ENCODE measurements at regions not wholly inside any gene's neighbourhood (a gene's known extent, or its start where the extent isn't known, plus 50 kb on each side); places are given as distances from the start of the nearest gene placed in this dataset.
A peak's percentile ranks its signal among the peaks of the same experiment; 100 is the strongest.

GRCh38 chr14:100445436-100446088, 122.4 kb downstream of the SLC25A47 start:
- DNase-seq (ENCODE audit: low read depth), result no peak
- in situ Hi-C loops (cut with HindIII; ENCODE audit: low pct_unique_long_range_greater_than_20kb, low sequenced_read_pairs), result no loop called here

- in situ Hi-C loops (cut with HindIII; ENCODE audit: low pct_unique_long_range_greater_than_20kb, low sequenced_read_pairs), result no loop called here
- no peak for DNase-seq (ENCODE audit: low read depth)
These were observed 123.4 kb downstream of the SLC25A47 start for GRCh38 chr14:100446572-100446971.

GRCh38 chr14:100448376-100448775, 125.2 kb downstream of the SLC25A47 start:
- in situ Hi-C loops (cut with HindIII; ENCODE audit: low pct_unique_long_range_greater_than_20kb, low sequenced_read_pairs), result no loop called here
- no peak for DNase-seq (ENCODE audit: low read depth)

- in situ Hi-C loops (cut with HindIII; ENCODE audit: low pct_unique_long_range_greater_than_20kb, low sequenced_read_pairs), result no loop called here
- no peak for DNase-seq (ENCODE audit: low read depth)
These were observed 126.3 kb downstream of the SLC25A47 start for GRCh38 chr14:100449225-100449987.

- DNase-seq (ENCODE audit: low read depth), result no peak
- in situ Hi-C loops (cut with HindIII; ENCODE audit: low pct_unique_long_range_greater_than_20kb, low sequenced_read_pairs), result no loop called here
These were observed 126.9 kb downstream of the SLC25A47 start for GRCh38 chr14:100450049-100450448.

- DNase-seq (ENCODE audit: low read depth), result no peak
- in situ Hi-C loops (cut with HindIII; ENCODE audit: low pct_unique_long_range_greater_than_20kb, low sequenced_read_pairs), result no loop called here
These were observed 127.6 kb downstream of the SLC25A47 start for GRCh38 chr14:100450736-100451135.

- no peak for DNase-seq (ENCODE audit: low read depth)
- in situ Hi-C loops (cut with HindIII; ENCODE audit: low pct_unique_long_range_greater_than_20kb, low sequenced_read_pairs), result no loop called here
These were observed 128.1 kb downstream of the SLC25A47 start for GRCh38 chr14:100451264-100451663.

- in situ Hi-C loops (cut with HindIII; ENCODE audit: low pct_unique_long_range_greater_than_20kb, low sequenced_read_pairs), result no loop called here
These were observed 130.8 kb downstream of the SLC25A47 start for GRCh38 chr14:100453930-100454329.

GRCh38 chr14:100454437-100454836, 131.3 kb downstream of the SLC25A47 start:
- in situ Hi-C loops (cut with HindIII; ENCODE audit: low pct_unique_long_range_greater_than_20kb, low sequenced_read_pairs), result no loop called here
- DNase-seq (ENCODE audit: low read depth), result no peak

More at GRCh38 chr14:100453930-100454329, 130.8 kb downstream of the SLC25A47 start:
- DNase-seq (ENCODE audit: low read depth), result no peak

GRCh38 chr14:100463937-100464336, 123.3 kb downstream of the BEGAIN start:
- in situ Hi-C loops (cut with HindIII; ENCODE audit: low pct_unique_long_range_greater_than_20kb, low sequenced_read_pairs), result no loop called here
- DNase-seq (ENCODE audit: low read depth), result no peak

GRCh38 chr14:100466111-100466856, 120.9 kb downstream of the BEGAIN start:
- no peak for DNase-seq (ENCODE audit: low read depth)
- in situ Hi-C loops (cut with HindIII; ENCODE audit: low pct_unique_long_range_greater_than_20kb, low sequenced_read_pairs), result no loop called here

- in situ Hi-C loops (cut with HindIII; ENCODE audit: low pct_unique_long_range_greater_than_20kb, low sequenced_read_pairs), result no loop called here
- no peak for DNase-seq (ENCODE audit: low read depth)
These were observed 120.0 kb downstream of the BEGAIN start for GRCh38 chr14:100467046-100467750.

GRCh38 chr14:100467939-100468338, 119.3 kb downstream of the BEGAIN start:
- in situ Hi-C loops (cut with HindIII; ENCODE audit: low pct_unique_long_range_greater_than_20kb, low sequenced_read_pairs), result no loop called here

GRCh38 chr14:100468557-100468956, 118.7 kb downstream of the BEGAIN start:
- in situ Hi-C loops (cut with HindIII; ENCODE audit: low pct_unique_long_range_greater_than_20kb, low sequenced_read_pairs), result no loop called here
- no peak for DNase-seq (ENCODE audit: low read depth)

More at GRCh38 chr14:100467939-100468338, 119.3 kb downstream of the BEGAIN start:
- DNase-seq (ENCODE audit: low read depth), result no peak

GRCh38 chr14:100469632-100470522, 117.3 kb downstream of the BEGAIN start:
- no peak for DNase-seq (ENCODE audit: low read depth)
- in situ Hi-C loops (cut with HindIII; ENCODE audit: low pct_unique_long_range_greater_than_20kb, low sequenced_read_pairs), result no loop called here

- in situ Hi-C loops (cut with HindIII; ENCODE audit: low pct_unique_long_range_greater_than_20kb, low sequenced_read_pairs), result no loop called here
- no peak for DNase-seq (ENCODE audit: low read depth)
These were observed 116.7 kb downstream of the BEGAIN start for GRCh38 chr14:100470523-100470897.

- in situ Hi-C loops (cut with HindIII; ENCODE audit: low pct_unique_long_range_greater_than_20kb, low sequenced_read_pairs), result no loop called here
- DNase-seq (ENCODE audit: low read depth), result peak; percentile 63
These were observed 115.7 kb downstream of the BEGAIN start for GRCh38 chr14:100471441-100472093.

All from Caki2 (cell line).